ENCODE measurements at regions not wholly inside any gene's neighbourhood (a gene's known extent, or its start where the extent isn't known, plus 50 kb on each side); places are given as distances from the start of the nearest gene placed in this dataset.

DNA sequence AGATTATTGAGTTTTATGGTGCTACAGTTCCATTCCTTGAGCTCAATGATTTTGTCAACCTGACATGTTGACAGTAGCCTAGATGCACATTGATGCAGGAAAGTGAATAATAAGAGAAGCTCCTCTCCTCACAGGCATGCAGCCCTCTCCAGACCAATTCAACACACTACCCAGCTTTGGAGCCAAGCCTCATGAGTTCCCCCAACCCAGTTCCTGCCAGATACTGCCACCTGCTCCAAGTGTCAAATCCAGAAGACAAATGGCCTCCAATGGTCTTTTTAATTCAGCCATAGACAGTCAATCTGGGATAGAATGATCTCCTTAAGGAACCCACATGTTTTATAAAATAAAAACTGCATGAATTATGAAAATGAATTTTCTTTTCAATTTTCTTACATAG is 83.7 kb upstream of the ARHGEF3 start:
- TF ChIP-seq, protein P1, sequence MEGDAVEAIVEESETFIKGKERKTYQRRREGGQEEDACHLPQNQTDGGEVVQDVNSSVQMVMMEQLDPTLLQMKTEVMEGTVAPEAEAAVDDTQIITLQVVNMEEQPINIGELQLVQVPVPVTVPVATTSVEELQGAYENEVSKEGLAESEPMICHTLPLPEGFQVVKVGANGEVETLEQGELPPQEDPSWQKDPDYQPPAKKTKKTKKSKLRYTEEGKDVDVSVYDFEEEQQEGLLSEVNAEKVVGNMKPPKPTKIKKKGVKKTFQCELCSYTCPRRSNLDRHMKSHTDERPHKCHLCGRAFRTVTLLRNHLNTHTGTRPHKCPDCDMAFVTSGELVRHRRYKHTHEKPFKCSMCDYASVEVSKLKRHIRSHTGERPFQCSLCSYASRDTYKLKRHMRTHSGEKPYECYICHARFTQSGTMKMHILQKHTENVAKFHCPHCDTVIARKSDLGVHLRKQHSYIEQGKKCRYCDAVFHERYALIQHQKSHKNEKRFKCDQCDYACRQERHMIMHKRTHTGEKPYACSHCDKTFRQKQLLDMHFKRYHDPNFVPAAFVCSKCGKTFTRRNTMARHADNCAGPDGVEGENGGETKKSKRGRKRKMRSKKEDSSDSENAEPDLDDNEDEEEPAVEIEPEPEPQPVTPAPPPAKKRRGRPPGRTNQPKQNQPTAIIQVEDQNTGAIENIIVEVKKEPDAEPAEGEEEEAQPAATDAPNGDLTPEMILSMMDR (conservative IDR thresholded peaks at IDR 0.05; ENCODE audit: low read length): no peak
- TF ChIP-seq EZH2phosphoT487 (IDR thresholded peaks at IDR 0.05; ENCODE audit: borderline replicate concordance): no peak
